ENCODE measurements at regions not wholly inside any gene's neighbourhood (a gene's known extent, or its start where the extent isn't known, plus 50 kb on each side); places are given as distances from the start of the nearest gene placed in this dataset.

- no peaks in the 10 kb centered on the region for H3K9me3 Mint-ChIP-seq
- H3K79me1 ChIP-seq (ENCODE audit: insufficient read depth, low read depth, low read length, poor library complexity, severe bottlenecking), result no peaks in the 10 kb centered on the region
- no peak overlapping the region for H2BK5ac ChIP-seq (ENCODE audit: insufficient read length, low read length)
- no peak overlapping the region for H4K5ac ChIP-seq (ENCODE audit: insufficient read length, low read depth, low read length)
- no peak overlapping the region for H2AK5ac ChIP-seq (ENCODE audit: insufficient read length, low read length)
- H3K27me3 ChIP-seq (ENCODE audit: insufficient read depth, low read length), result no peaks in the 10 kb centered on the region
- no peaks in the 10 kb centered on the region; a peak in 1 of 7 replicates for H3K36me3 Mint-ChIP-seq (ENCODE audit: insufficient read depth in 1 of 3, low read depth in 3 of 3)
- H3K9ac ChIP-seq (ENCODE audit: extremely low read depth, insufficient read length, low read length), result no peak overlapping the region
- H4K8ac ChIP-seq (replicated peaks; ENCODE audit: insufficient read length, low read depth, low read length), result no peak overlapping the region
- no peak overlapping the region for H3K18ac ChIP-seq (ENCODE audit: insufficient read length, low read depth, low read length)
- no peaks in the 10 kb centered on the region for H3K23me2 ChIP-seq (ENCODE audit: insufficient read length, low read depth, low read length, poor library complexity, severe bottlenecking)
- no peak overlapping the region for H2BK120ac ChIP-seq (ENCODE audit: low read depth, low read length, poor library complexity, severe bottlenecking)
- H2BK12ac ChIP-seq (ENCODE audit: insufficient read length, low read depth, low read length), result no peak overlapping the region
- no peak overlapping the region for H3T11ph ChIP-seq (ENCODE audit: low read length)
- H3K79me2 ChIP-seq (ENCODE audit: insufficient read depth, low read length), result no peaks in the 10 kb centered on the region
- no peak overlapping the region for H2BK20ac ChIP-seq (ENCODE audit: low read depth, low read length, poor library complexity, severe bottlenecking)
- H2BK15ac ChIP-seq (ENCODE audit: low read depth, low read length), result no peak overlapping the region
- H3K4me2 ChIP-seq (ENCODE audit: insufficient read depth, insufficient read length, low read length), result no peak overlapping the region
- peaks cover 3 to 20% of the 10 kb centered on the region in 2 experiments; a peak in 2 of 4 replicates for H3K4me1 Mint-ChIP-seq
- H4K91ac ChIP-seq (ENCODE audit: insufficient read length, low read depth, low read length), result no peak overlapping the region
- no peak overlapping the region for H2AFZ ChIP-seq (ENCODE audit: low read length)
- no peak overlapping the region; a peak in 1 of 5 replicates for H3K4me3 Mint-ChIP-seq
- DNase-seq, result no peak
- H3K14ac ChIP-seq (ENCODE audit: insufficient read depth, low read length), result no peak overlapping the region
- H3K27ac Mint-ChIP-seq, result peak overlapping the region in 1 of 3 experiments; percentile 62; a peak in 1 of 7 replicates
- no peak overlapping the region for H3K27ac ChIP-seq (ENCODE audit: insufficient read length, low read depth, low read length)
- H3K4ac ChIP-seq (ENCODE audit: low read depth, low read length), result no peak overlapping the region
- no peak for TF ChIP-seq CTCF (conservative IDR thresholded peaks at IDR 0.05)
- H3K27me3 Mint-ChIP-seq (ENCODE audit: low read depth), result no peaks in the 10 kb centered on the region; the same call in none of the 2 replicates
- no peaks in the 10 kb centered on the region for H3K4me1 ChIP-seq (ENCODE audit: insufficient read depth, low read length)
- WGBS (ENCODE audit: extremely low coverage, insufficient read length, low lambda C conversion rate), result no CpG with 5 or more reads among the region's 21 CpGs
- H3K23ac ChIP-seq (ENCODE audit: insufficient read length, low read depth, low read length), result no peak overlapping the region
- no peak overlapping the region for H3K56ac ChIP-seq (ENCODE audit: insufficient read length, low read depth, low read length)
- no peaks in the 10 kb centered on the region for H4K20me1 ChIP-seq (ENCODE audit: control insufficient read depth, insufficient read depth, insufficient read length)
- H3K9me3 ChIP-seq (ENCODE audit: control insufficient read depth, low read depth, low read length), result no peaks in the 10 kb centered on the region
Measured at GRCh38 chr17:79164913-79165695, 90.5 kb downstream of the ENGASE start.

Measured in H9 (cell line).